HuH-7 (cell line): ENCODE measurements at regions not wholly inside any gene's neighbourhood (a gene's known extent, or its start where the extent isn't known, plus 50 kb on each side); places are given as distances from the start of the nearest gene placed in this dataset.

ENCODE experiments used
- DNase-seq: peaks from one replicate; pipeline ENCODE4 v3.0.0; 2011; ENCODE audit warnings: low spot score

DNA sequence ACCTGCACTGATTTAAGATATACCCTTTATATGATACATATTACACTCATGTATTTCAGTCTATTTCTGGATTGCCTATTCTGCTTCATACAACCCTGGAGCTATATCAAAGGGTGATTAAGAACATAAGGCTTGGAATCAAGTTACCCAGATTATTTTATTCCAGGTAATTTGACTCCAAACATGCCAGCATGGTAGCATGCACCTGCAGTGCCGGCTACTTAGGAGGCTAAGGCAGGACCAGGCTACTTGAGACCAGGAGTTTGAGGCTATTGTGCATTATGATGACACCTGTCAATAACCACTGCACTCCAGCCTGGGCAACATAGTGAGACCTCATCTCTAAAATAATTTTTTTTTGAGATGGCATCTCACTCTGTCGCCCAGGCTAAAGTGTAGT lies 50.4 kb upstream of the NEO1 start:
- DNase-seq = no peak

DNA sequence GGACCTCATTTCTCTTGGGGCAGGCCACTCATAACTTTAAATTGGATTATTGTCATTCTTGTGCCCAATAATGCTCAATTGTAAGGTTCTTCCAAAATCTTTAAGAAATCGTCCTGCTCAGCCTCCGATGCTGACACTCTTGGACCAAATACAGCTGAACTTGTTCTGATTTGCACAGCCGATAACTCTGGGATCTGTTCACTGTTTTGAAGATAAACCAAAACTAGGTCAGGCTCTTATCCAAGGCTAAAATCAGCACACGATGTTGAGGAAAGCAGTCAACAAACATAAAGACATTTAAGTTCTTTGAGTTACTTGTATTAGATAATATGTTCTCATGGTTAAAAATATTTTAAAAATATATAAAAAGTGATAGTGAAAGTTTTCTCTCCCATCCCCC lies 52.0 kb upstream of the NEO1 start:
- DNase-seq = no peak

DNA sequence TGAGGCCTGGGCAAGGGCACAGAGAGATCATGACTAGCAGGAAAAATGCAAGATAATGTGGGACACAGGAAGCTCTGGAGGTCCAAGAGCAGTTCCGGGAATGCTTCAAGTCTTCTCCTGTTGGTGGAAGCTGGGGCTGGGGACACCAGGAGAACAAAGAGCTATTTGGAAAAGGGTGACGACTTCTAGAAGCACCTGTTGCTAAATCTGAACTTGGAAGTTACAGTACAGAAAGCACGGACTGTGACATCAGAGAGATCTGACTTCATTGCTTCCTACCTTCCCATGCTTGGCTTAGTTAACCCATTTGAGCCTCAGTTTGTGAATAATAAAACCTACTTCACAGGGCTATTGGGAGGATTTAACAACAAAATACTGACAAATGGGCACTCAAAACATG lies 52.7 kb upstream of the NEO1 start:
- DNase-seq = no peak

DNA sequence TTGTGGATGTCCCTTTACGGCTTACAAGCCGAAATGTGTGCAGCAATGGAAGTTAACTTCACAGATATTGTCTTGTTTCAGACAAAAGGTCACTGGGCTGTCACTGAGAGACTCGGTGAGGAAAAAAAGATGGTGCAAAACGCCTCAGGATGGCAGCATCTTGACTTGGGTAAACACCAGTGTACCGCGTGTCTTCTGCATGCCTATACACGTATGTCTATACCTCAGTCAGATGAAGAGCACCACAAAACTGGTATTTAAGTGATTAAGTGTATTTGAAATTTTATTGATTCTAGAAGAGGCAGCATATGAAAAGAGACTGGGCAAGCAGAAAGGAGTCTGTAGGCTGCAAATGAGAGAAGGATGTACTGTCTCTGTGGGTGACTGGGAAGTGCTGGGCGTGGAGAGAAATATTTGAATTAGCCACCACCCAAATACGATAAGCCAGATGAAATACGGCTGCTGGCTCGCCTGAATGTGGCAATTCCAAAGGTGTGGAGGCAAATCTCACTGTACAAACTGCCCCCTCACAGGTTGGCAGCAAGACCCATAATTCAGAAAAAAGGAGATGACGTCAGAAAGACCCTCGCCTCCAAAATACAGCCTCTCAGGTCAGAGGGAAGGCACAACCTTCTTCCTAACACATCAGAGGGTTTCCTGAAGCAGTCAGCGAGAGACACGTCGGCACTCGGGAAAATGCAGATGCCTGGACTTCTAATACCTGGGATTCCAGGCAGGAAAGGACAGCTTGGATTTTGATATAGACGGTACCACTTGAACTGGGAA lies 53.4 kb upstream of the NEO1 start:
- DNase-seq = no peak

DNA sequence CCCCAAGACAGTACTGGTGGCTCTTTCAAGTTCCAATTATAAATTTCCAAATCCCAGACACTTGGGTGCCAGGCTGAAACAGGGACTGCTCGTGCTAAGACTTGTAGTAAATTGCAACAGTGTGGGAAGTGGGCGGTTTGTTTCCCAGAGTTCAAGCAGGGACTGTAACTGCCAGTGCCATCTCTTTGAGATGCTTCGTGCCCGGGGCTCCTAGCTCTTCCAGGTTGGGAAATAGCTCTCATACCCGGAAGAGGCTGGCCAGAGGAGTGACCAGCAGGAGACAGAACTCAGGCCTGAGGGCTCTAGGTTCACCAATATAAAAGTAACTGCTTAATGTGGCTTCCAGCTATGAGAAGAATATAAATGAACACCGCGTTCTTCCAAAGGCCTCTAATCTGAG lies 54.0 kb upstream of the NEO1 start:
- DNase-seq = no peak

DNA sequence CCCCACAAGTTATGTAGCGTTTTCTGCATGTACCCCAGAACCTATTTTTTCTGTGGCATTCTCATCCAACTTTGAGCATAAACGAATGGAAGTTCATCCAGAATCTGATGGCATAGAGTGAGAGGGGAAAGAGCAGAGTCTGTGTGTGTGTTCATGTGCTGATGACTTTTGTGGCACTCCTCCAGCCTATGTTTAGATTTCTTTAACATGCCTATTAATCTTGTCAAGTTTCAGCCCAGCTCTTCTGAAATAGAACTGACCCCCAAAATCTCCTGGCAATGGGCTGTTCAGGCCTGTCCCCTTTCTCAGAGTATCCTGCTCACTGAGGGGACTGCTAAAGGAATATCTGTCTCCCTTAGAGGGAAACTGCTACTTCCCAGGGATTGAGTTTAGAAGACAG lies 56.4 kb upstream of the NEO1 start:
- no peak for DNase-seq

DNA sequence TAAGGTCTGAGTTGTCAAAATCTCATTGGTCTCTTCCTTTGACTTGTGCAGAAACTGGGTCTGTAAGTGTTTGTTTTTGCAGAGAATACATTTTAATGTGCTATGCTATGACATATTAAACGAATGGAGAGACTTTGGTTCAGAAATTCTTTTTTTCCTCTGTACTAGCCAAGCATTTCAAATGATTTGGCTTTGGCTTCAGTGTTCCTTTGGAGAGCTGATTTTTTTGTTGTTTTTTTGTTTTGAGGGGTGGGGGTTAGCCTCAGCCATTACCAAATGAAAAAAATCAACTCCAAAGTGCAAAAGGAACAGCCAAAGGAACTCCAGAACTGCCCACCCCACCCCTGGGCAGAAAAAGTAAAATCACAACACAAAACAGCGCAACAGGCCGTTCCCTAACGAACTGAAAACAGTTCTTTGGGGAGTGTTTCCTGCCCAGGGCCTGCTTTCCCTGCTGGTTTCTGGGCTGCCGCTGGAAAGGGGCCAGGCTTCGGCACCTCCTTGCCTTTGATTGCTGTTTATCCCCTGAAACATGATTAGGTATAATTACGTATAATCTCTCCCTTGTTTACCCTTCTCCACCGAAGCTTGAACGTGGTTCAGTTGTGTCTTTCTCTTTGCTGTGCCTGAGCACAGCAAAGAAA lies 57.6 kb upstream of the NEO1 start:
- no peak for DNase-seq

DNA sequence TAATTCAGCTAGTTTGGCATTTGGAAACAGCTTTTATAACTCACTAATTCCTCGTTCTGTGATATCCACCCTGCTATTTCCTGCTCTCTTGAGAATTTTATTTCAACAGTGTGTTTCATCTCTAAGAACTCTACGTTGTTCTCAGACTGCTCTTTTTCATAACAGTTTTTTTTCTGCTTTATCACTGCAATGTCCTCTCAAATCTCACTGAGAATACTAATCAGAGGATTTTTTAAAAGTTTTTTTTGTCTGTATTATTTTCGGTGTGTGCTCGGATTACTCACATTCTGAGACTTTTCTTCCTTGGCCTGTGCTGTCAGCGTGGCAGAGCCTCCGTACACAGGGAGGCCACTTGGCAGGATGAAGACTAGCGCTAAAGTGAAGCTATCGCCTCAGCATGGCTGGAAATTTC lies 59.4 kb upstream of the NEO1 start:
- DNase-seq = no peak

DNA sequence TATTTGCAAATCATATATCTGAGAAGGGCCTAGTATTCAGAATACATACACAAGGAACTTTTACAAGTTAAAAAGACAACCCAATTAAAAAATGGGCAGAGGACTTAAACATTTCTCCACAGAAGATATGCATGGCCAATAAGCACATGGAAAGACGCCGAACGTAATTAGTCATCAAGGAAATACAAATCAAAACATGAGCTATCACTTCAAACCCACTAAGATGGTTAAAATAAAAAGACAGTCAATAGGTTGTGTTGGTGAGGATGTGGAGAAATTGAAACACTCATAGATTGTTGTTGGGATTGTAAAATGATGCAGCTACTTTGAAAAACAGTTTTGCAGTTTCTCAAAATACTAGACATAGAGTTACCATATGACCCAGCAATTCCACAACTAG lies 61.2 kb upstream of the NEO1 start:
- DNase-seq = no peak

DNA sequence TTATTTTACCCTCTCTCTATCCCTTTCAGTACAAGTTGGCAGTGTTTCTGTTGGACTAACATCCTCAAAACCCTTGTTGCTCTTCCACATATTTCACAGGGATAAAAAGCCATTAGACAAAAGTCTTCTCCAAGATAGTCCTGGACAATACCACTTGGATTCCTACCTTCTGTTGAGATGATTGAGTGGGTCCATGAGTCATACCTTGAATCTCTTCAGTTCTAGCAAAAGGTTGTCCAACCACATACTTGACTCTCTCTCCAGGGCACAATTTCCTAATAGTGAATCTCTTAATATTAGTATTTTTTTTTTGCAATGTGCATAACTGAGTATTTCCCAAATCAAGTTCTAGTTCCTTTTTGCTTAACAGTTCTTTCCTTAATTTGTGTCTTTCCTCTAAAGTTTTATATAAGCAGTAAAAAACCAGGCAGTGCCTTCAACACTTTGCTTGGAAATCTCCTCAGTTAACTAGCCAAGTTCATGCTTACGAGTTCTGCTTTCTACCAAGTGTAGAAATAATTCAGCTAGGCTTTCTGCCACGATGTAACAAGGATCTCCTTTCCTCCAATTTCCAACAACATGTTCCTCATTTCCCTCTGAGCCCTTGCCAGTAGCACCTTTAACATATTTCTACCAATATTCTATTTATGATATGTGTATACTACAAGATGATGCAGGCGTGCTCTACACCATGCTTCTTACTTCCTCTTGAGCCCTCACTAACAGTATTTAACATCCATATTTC lies 68.3 kb upstream of the NEO1 start:
- DNase-seq = no peak

DNA sequence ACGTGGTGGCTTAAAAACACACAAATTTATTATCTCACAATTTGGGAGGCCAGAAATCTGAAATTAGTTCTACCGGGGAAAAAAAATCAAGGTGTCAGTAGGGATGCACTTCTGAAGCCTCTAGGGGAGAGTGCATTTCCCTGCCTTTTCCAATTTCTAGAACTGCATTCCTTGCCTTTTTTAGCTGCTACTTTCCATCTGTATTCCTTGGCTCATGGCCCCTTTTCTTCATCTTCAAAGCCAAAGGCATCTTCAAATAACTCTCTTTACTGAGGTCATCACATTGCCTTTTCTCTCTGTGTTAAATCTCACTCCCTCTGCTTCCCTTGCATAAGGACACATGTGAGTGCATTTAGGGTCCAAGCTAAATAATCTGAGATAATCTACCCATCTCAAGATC lies 69.5 kb upstream of the NEO1 start:
- DNase-seq = no peak

DNA sequence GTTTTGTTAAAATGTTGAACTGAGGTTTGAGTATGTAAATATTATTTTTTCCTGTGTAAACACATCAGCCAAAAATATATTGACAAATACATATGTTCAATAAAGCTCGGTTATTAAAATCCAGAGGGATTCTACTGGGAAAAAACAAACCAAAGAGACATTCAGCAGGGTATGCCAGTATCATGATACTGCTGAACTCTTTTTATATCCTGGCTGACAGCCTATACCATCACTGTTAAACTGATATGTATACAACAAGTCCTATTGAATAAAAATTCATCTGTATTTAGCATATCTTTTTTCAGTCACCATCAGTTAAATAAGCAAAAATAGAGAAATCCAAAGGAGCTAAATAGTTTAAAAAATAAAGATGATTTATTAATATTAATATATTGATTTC lies 71.6 kb upstream of the NEO1 start:
- DNase-seq = no peak

DNA sequence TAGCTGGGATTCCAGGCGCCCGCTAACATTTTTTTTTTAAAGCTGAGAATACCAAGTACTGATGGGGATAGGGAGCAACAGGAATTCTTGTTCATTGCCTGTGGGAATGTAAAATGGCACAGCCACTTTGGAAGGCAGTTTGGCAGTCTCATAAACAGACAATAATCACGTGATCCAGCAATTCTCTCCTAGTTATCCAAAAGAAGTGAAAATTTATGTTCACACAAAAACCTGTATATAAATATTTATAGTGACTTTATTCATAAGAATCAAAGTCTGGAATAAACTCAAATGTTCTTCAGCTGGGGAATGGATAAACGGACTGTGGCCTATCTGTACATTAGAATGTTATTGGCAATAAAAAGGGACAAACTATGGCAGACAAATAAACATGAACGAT lies 72.5 kb upstream of the NEO1 start:
- no peak for DNase-seq

DNA sequence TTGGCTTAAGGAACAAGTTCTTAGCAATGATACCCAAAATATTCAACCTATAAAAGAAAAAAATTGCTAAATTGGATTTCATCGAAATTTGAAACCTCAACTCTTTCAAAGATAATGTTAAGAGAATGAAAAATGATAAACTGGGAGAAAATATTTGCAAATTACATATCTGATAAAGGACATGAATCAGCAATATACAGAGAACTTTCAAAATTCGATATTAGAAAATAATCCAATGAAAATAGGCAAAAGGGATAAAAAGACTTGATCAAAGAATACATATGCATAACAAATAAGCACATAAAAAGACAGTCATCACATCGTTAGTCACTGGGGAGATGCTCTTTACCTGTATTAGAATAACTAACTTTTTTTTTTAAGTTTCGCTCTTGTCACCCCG lies 73.0 kb upstream of the NEO1 start:
- DNase-seq = no peak

DNA sequence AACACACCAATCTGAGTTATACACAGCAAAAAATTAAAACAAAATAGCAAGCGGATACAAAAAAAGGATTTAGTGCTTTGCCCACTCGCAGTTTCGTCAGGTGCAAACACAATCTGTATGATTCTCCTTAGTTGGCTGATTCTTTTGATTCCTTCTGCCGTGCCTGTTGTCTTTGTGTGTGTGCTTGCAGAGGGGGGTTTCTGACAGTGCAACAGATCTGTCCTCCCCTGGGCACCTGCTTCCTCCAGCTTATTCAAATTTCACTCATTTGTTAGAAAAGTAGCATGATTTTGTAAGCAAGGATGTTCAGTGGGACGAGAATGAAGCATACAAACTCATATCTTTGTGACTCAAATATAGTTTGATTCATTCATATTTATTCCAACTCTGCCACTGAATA lies 74.0 kb upstream of the NEO1 start:
- no peak for DNase-seq

DNA sequence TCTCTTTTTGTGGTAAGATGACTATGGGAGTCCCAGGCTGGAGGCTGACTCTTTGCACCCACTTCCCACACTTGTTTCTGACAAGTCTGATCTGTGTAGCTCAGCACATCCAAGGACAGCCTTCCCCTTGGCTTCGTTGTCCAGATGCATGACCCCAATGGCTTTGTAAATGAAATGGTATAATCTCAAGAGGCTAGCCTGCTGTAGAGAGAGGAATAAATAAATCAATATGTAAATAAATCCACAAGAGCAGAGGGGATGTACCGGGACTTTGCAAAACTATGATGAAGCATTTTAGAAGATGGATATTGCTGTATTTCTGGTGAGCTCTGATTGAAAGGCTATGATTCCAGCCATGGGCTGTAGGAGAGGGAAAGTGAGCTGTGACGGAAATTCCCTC lies 79.9 kb upstream of the NEO1 start:
- no peak for DNase-seq

DNA sequence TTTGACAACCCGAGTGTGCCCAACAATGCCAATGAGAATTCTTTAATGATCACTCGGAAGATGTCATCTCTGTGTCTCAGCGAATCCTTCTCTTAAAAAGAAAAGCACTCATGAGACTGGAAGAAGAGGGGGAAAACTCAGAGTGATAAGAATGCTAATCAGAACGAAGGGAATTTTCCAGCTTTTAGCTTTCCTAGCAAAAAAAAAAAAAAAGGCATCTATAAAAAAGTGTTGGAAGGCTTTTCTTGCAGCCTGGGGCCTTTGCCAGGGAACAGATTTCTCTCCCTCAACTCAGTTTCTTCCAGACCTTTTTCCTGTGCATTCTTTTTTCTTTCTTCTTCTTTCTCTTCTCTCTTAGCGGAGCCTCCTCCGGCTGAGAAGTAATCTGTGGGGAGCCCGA lies 80.5 kb upstream of the NEO1 start:
- no peak for DNase-seq

DNA sequence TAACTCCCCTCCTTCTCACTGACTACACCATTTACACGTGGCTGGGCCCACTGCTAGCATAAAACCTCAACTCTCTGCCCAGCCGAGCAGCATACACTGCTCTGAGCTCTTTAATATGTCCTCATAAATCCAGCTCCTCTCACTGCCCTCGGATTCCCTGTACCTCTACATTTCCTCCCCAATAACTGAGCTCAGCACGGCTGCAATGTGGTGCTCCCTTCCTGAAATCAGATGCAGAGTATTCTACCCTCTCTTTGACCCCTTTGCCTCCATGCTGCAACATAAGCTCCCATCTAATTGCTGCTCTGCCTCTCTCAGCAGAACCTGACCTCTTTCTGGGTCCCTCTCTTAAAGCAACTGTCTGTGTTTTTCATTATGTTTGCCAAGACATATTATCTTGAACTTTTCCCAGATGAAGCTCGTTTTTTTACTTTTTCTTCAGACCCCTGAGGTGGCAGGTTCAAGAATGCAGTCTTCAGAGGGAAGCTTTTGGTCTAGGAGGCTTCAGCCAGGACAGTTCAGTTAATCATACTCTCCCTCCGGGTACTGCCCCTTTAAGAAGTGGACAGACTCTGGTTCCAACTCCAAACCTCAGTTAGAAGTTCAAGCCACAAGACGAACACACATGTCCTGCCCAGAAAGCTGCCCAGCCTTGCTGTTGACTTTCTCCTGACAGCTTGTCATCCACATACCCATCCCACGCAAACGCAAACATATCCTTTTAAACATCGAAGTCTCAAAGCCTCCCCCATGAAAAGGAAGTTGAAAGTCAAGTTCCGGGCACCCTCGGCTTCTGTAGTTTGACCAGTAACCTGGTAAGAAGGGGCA lies 81.1 kb upstream of the NEO1 start:
- DNase-seq = no peak

DNA sequence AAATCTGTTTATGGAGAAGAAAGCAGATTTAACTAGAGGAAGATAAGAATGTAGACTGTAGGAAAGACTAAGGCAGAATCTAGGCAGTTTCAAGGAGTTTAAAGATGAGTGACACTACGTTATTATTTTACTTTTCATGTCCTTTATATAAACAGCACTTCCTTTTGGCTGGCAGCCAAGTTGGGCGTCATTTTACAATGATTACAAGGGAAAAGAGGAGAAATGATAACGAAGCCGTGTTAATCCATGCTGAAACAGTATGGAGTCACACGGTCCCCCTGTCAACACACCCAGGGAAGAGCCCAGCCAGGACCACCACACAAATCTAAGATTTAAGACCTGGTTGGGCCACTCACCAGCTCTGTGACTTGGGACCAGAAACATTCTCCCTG lies 83.7 kb upstream of the NEO1 start:
- no peak for DNase-seq

DNA sequence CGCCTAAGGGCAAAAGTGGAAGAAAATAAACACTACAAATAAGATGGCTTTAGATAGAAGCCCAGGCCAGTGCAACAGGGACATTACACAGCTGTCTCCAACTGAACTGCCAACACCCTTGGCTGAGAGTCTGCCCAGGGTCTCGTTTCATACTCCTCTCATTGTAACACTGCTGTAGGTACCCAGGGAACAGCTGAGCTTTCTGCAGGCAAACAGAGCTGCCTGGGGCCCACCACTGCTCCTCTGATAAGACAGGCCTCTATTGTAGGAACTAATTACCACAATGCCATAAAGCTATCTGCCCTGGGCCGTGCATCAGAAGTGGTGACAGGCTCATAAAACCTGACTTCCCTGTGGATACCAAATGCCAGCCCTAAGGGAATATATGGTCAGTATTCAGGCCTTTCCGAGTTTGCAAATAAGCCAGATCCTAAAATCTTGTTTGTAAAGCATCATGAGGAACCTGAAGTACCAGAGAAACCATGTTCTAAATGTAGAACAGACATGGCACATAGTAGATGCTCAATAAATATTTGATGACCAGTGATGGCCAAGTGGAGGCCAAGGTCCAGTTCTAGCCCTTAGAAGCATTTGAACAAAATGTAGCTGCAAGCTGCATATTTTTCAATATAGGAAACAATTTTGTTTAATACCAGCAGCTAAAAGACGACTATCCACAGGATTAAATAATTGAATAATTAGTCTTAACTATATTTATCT lies 84.3 kb upstream of the NEO1 start:
- DNase-seq = no peak

DNA sequence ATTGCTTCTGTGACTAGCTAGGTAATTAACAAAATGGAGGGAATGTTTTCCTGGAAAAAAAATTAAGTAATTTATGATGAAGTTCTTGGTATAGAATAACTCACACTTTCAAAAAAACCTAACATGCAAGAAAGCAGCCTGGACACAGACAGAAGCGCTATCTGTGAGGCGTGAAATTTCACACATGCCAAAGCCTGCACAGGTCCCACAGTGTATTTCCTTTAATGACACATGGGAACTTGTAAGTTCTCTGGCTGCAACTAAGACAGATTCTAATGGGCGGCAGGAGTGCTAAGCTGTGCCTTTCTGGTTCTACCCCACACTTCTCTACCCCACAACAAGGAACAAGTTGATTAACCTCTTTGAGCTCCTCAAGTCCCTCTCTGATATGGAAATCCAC lies 84.9 kb upstream of the NEO1 start:
- no peak for DNase-seq

DNA sequence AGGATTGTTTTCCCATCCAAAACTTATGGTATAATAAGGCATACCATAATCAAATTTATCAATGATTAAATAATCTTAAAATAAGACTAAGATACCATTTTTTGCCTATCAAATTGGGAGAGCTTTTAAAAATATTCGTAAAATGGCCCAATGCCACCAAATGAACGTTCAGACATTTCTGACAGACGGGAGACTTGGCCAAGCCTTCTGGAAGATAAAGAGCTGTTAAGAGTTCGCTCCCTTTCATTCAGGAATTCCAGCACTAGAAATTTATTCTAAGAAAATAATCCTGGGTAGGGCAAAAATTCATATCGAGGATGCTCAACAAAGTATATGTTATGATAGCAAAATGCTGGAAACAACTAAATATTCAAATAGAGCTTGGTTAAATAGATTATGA lies 85.6 kb upstream of the NEO1 start:
- no peak for DNase-seq
